Neural cell (in vitro differentiated cells): ENCODE measurements at regions not wholly inside any gene's neighbourhood (a gene's known extent, or its start where the extent isn't known, plus 50 kb on each side); places are given as distances from the start of the nearest gene placed in this dataset.

Experiments
- H2AFZ ChIP-seq: fragments of 200-600, 300-800 bp; sonication (generic), shearing (Covaris generic); 2 replicates; pipeline ENCODE4 v1.6.0; 2014; ENCODE audit warnings: low read depth, mild to moderate bottlenecking, antibody characterized with exemption, low read length, moderate library complexity
- H3F3A ChIP-seq: fragments of 200-600 bp; shearing (Covaris generic); 2 replicates; pipeline ENCODE4 v1.6.1; 2016; ENCODE audit warnings: mild to moderate bottlenecking, moderate library complexity, mixed read lengths, antibody characterized with exemption, low read length; ENCODE audit not compliant: insufficient read depth, poor library complexity, severe bottlenecking
- H3K27ac ChIP-seq: fragments of 200-600, 300-800 bp; sonication (generic), shearing (Covaris generic); 2 replicates; pipeline ENCODE4 v1.5.1; 2014; ENCODE audit warnings: mild to moderate bottlenecking, low read length, moderate library complexity
- H3K27me3 ChIP-seq: fragments of 300-800, 200-600 bp; sonication (generic), shearing (Covaris generic); 2 replicates; pipeline ENCODE4 v1.6.0; 2014; ENCODE audit warnings: mild to moderate bottlenecking, low read depth, low read length, moderate library complexity; ENCODE audit not compliant: insufficient read depth
- H3K36me3 ChIP-seq: fragments of 300-800, 200-600 bp; sonication (generic), shearing (Covaris generic); 2 replicates; pipeline ENCODE4 v1.5.1; 2014; ENCODE audit warnings: mild to moderate bottlenecking, antibody characterized with exemption, low read length, moderate library complexity; ENCODE audit not compliant: insufficient read depth
- H3K4me2 ChIP-seq: fragments of 300-800, 200-600 bp; sonication (generic), shearing (Covaris generic); 2 replicates; pipeline ENCODE4 v1.6.0; 2014; ENCODE audit warnings: mild to moderate bottlenecking, low read length
- H3K4me3 ChIP-seq: fragments of 300-800, 200-600 bp; sonication (generic), shearing (Covaris generic); 2 replicates; pipeline ENCODE4 v1.5.1; 2014; ENCODE audit warnings: mild to moderate bottlenecking, low read length, moderate library complexity
- H3K79me2 ChIP-seq: fragments of 200-600 bp; shearing (Covaris generic); replicated peaks from 2 replicates; pipeline ENCODE4 v1.6.0; 2014; ENCODE audit warnings: mild to moderate bottlenecking, low read length, moderate library complexity; ENCODE audit not compliant: insufficient read depth
- H3K9ac ChIP-seq: fragments of 300-800, 200-600 bp; sonication (generic), shearing (Covaris generic); 2 replicates; pipeline ENCODE4 v1.6.1; 2016; ENCODE audit warnings: mild to moderate bottlenecking, low read length, mixed read lengths
- H3K9me2 ChIP-seq: fragments of 200-600 bp; shearing (Covaris generic); 2 replicates; pipeline ENCODE4 v1.6.1; 2016; ENCODE audit warnings: mild to moderate bottlenecking, low read length, mixed read lengths; ENCODE audit not compliant: insufficient read depth
- H3K9me3 ChIP-seq: fragments of 200-600, 300-800 bp; sonication (generic), shearing (Covaris generic); 2 replicates; pipeline ENCODE4 v1.6.1; 2016; ENCODE audit warnings: mild to moderate bottlenecking, mixed run types, low read length, moderate library complexity, mixed read lengths
- H4K20me1 ChIP-seq: fragments of 200-600 bp; shearing (Covaris generic); 2 replicates; pipeline ENCODE4 v1.6.1; 2016; ENCODE audit warnings: mild to moderate bottlenecking, mixed run types; ENCODE audit not compliant: insufficient read depth
- EP300 ChIP-seq: fragments of 450-650 bp; conservative IDR thresholded peaks from 2 replicates; pipeline ENCODE4 v1.6.1; 2014; ENCODE audit warnings: antibody characterized with exemption, mild to moderate bottlenecking, moderate library complexity; ENCODE audit not compliant: poor library complexity, severe bottlenecking
- EZH2 ChIP-seq: fragments of 200-600, 300-800 bp; shearing (Covaris generic), sonication (generic); IDR thresholded peaks from 2 replicates; pipeline ENCODE4 v1.6.1; 2014; ENCODE audit warnings: antibody characterized with exemption, low read length, borderline replicate concordance, mild to moderate bottlenecking; ENCODE audit not compliant: insufficient read depth, poor library complexity, severe bottlenecking
- MXI1 ChIP-seq: fragments of 450-650 bp; conservative IDR thresholded peaks from 2 replicates; pipeline ENCODE4 v1.6.1; 2014; ENCODE audit warnings: antibody characterized with exemption, mild to moderate bottlenecking; ENCODE audit not compliant: poor library complexity, severe bottlenecking
- POLR2AphosphoS5 ChIP-seq: IDR thresholded peaks from 2 replicates; pipeline ENCODE4 v1.6.1; 2012
- RAD21 ChIP-seq: fragments of 450-650 bp; conservative IDR thresholded peaks from 2 replicates; pipeline ENCODE4 v1.6.1; 2014; ENCODE audit warnings: antibody characterized with exemption, mild to moderate bottlenecking, moderate library complexity
- SMC3 ChIP-seq: fragments of 450-650 bp; conservative IDR thresholded peaks from 2 replicates; pipeline ENCODE4 v1.6.1; 2014; ENCODE audit warnings: antibody characterized with exemption, mild to moderate bottlenecking, moderate library complexity; ENCODE audit not compliant: poor library complexity
- TAF1 ChIP-seq: IDR thresholded peaks from 2 replicates; pipeline ENCODE4 v1.6.1; 2012; ENCODE audit warnings: low read depth
- TF ChIP-seq, protein P1 (sequence below): fragments of 450-650 bp; IDR thresholded peaks from 2 replicates; pipeline ENCODE4 v1.5.1; 2014; ENCODE audit warnings: antibody characterized with exemption, mild to moderate bottlenecking, moderate library complexity; ENCODE audit not compliant: poor library complexity, severe bottlenecking
- TF ChIP-seq, protein P2 (sequence below): IDR thresholded peaks from 2 replicates; pipeline ENCODE4 v1.6.1; 2012; ENCODE audit warnings: borderline replicate concordance

DNA sequence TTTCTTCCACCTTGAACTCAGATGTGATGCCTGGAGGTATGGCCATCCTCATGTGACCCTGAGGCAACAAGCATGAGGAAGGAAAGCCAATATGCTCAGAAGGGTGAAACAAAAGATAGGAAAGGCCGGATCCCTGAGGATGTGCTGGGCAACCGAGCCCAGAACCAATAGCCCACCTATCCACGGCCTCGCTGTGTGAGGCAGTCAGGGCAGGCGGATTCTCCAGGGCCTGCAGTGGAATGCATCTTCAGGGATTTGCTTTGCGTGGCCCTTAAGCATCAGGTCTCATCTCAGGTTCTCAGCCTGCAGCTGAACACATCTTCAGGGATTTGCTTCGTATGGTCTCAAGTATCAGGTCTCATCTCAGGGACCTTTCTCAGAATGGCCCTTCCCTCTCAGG, 139.8 kb downstream of the ANKRD60 start:
- Histone ChIP-seq H3K27ac (no peak overlapping the region), H3K36me3 (no peaks in the 10 kb centered on the region), H3K9me2 (no peaks in the 10 kb centered on the region), H3K9ac (no peak overlapping the region), H3F3A (no peaks in the 10 kb centered on the region), H3K79me2 (no peaks in the 10 kb centered on the region), H3K9me3 (no peaks in the 10 kb centered on the region), H3K27me3 (no peaks in the 10 kb centered on the region), H3K4me2 (no peak overlapping the region), H4K20me1 (no peaks in the 10 kb centered on the region), H3K4me3 (no peak overlapping the region), H2AFZ (no peak overlapping the region)
- no peak for TF ChIP-seq MXI1
- TF ChIP-seq EZH2: no peak
- TF ChIP-seq, protein P1, sequence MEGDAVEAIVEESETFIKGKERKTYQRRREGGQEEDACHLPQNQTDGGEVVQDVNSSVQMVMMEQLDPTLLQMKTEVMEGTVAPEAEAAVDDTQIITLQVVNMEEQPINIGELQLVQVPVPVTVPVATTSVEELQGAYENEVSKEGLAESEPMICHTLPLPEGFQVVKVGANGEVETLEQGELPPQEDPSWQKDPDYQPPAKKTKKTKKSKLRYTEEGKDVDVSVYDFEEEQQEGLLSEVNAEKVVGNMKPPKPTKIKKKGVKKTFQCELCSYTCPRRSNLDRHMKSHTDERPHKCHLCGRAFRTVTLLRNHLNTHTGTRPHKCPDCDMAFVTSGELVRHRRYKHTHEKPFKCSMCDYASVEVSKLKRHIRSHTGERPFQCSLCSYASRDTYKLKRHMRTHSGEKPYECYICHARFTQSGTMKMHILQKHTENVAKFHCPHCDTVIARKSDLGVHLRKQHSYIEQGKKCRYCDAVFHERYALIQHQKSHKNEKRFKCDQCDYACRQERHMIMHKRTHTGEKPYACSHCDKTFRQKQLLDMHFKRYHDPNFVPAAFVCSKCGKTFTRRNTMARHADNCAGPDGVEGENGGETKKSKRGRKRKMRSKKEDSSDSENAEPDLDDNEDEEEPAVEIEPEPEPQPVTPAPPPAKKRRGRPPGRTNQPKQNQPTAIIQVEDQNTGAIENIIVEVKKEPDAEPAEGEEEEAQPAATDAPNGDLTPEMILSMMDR: no peak
- TF ChIP-seq EP300: no peak
- no peak for TF ChIP-seq SMC3
- no peak for TF ChIP-seq POLR2AphosphoS5
- TF ChIP-seq, protein P2, sequence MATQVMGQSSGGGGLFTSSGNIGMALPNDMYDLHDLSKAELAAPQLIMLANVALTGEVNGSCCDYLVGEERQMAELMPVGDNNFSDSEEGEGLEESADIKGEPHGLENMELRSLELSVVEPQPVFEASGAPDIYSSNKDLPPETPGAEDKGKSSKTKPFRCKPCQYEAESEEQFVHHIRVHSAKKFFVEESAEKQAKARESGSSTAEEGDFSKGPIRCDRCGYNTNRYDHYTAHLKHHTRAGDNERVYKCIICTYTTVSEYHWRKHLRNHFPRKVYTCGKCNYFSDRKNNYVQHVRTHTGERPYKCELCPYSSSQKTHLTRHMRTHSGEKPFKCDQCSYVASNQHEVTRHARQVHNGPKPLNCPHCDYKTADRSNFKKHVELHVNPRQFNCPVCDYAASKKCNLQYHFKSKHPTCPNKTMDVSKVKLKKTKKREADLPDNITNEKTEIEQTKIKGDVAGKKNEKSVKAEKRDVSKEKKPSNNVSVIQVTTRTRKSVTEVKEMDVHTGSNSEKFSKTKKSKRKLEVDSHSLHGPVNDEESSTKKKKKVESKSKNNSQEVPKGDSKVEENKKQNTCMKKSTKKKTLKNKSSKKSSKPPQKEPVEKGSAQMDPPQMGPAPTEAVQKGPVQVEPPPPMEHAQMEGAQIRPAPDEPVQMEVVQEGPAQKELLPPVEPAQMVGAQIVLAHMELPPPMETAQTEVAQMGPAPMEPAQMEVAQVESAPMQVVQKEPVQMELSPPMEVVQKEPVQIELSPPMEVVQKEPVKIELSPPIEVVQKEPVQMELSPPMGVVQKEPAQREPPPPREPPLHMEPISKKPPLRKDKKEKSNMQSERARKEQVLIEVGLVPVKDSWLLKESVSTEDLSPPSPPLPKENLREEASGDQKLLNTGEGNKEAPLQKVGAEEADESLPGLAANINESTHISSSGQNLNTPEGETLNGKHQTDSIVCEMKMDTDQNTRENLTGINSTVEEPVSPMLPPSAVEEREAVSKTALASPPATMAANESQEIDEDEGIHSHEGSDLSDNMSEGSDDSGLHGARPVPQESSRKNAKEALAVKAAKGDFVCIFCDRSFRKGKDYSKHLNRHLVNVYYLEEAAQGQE: no peak
- no peak for TF ChIP-seq TAF1
- TF ChIP-seq RAD21: no peak

DNA sequence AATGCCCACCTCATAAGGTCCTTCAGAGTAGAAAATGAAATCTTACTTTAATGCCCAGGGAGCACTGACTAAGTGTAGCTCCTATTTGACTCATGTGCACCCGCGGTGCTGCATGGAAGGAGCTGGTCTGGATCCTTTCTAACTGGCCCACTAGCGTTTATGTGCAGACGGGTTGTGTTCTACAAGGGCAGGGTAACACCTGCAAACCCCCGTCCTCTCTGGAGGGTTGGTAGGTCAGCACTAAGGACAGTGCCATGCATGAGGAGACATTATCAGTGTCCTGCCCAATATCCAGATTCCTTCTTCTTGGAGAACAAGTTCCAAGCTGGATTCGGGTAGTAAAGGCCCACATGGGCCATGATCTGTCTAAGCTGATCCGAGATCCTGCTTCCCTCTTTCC, 140.3 kb downstream of the ANKRD60 start:
- no peaks in the 10 kb centered on the region for H4K20me1 ChIP-seq
- H3K9me3 ChIP-seq: no peaks in the 10 kb centered on the region
- no peak overlapping the region for H2AFZ ChIP-seq
- H3K9ac ChIP-seq: no peak overlapping the region
- H3K4me2 ChIP-seq: no peak overlapping the region
- H3K4me3 ChIP-seq: no peak overlapping the region
- H3K36me3 ChIP-seq: no peaks in the 10 kb centered on the region
- H3K27ac ChIP-seq: no peak overlapping the region
- no peaks in the 10 kb centered on the region for H3K9me2 ChIP-seq
- TF ChIP-seq EZH2 (no peak), EP300 (no peak), POLR2AphosphoS5 (no peak), MXI1 (no peak), RAD21 (no peak)
- TF ChIP-seq, protein P2: no peak
- TF ChIP-seq, protein P1: no peak
- H3K27me3 ChIP-seq: no peaks in the 10 kb centered on the region
- H3F3A ChIP-seq: no peaks in the 10 kb centered on the region
- H3K79me2 ChIP-seq: no peaks in the 10 kb centered on the region
